ENCODE measurements at regions not wholly inside any gene's neighbourhood (a gene's known extent, or its start where the extent isn't known, plus 50 kb on each side); places are given as distances from the start of the nearest gene placed in this dataset.

- TF ChIP-seq CTCF (conservative IDR thresholded peaks at IDR 0.05; ENCODE audit: low read length) (no peak), EZH2phosphoT487 (IDR thresholded peaks at IDR 0.05; ENCODE audit: borderline replicate concordance, low read depth, low read length) (no peak)
Observed at GRCh38 chr14:46325157-46325556, 326.4 kb downstream of the RPL10L start.
